NCI-H748 treated with DMSO at 0.1 percent for 48 hours (cell line): ENCODE measurements at regions not wholly inside any gene's neighbourhood (a gene's known extent, or its start where the extent isn't known, plus 50 kb on each side); places are given as distances from the start of the nearest gene placed in this dataset.
A peak's percentile ranks its signal among the peaks of the same experiment; 100 is the strongest.

Experiments
- DNase-seq: peaks from one replicate; lab custom pipeline; 2025; lab: John Stamatoyannopoulos, UW

DNA sequence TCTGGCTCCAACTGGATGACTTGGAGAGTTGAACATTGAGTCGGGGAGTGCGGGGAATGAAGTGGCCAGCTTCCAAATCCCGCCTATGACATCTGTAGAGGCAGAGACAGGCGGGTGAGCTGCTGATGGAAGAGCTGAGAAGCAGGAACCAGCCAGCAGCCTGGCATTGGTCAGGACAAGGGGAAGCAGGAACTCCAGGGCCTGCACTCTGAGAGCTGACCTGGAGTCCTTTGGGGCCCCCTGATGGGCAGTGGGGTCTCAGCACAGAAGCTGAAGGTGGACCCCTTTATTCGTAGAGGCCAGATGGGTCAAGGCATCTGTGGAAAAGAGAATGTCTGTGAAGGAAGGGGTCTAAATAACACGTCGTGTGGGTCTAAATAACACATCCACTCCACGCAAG, 57.0 kb downstream of the SEC61G start:
- DNase-seq: no peak

DNA sequence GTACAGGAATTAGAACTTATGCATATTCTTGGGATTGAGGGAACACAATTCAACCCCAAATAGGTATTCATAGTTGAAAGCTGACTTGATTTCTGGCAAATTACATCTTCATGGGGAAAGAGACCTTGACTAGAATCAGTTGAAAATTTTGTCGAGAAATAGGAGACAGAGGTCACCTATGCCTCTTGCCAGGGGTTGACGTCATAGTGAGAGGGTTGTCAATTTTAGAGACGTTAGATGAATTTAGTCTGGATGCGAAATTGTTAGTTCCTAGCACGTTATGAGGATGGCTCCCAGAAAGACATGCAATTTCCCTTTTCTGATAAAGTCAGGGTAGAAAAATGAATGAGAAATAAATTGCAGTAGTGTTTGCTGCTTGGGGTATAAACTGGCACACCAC, 59.3 kb downstream of the SEC61G start:
- no peak for DNase-seq

DNA sequence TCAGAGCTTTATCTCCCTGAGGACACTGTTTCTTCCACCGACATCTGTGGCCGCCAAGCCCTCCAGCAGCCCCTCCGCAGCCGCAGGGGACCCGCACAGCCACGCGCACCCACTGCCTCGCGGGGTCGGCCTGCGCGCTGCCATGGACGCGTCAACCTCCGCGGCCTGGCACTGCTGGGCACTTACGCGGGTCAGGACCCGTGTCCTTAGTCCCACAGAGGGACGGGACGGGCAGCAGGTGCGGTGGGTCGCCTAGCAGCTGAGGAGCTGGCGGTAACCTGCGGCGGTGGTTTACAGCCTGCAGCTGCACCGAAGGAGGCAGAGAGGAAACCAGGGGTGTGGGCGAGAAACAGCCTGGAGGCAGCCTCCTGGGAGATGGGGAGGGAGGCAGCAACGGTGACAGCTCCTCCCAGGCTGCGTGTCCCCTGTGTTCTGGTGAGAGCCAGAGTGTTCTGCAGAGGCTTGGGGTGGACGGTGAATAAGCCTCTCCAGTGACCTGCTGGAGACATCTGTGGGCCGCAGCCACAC, 61.3 kb downstream of the SEC61G start:
- DNase-seq: no peak

DNA sequence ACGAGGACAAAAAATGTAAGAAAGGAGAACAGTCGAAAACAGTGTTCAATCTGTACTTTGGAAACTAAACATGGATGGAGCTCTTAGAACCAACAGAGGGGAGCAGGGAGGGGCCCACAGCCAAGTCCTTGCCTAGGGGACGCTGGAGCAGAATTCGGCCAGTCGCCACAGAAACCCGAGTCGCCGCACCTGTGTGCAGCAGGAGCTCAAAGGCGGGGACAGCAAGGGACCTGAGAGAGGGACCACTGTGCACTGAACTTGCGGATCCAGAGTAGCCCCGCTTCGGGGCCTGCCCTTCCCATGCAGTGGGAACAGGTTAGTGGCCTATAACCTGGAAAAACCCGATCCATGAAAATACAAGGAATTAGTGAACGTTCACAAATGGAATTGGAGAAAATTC, 68.1 kb downstream of the SEC61G start:
- DNase-seq: no peak

DNA sequence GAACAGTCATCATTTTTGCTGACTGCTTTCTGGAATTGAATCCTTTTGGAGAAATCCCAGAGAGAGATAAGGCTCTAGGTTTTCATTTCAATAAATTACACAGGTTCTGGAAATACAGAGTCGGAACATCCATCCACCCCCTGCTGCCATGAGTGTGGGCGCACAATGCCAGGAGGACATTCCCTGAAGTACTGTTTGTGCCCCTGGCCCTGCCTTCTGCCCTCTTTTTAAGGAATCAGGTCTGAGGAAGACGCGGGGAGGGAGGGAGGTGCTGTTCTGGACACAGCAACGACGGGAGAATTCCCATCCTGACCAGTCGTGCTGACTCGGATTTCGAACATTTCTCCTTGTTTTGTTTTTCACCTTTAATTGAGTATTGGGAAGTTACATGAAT, 69.0 kb downstream of the SEC61G start:
- DNase-seq: no peak

DNA sequence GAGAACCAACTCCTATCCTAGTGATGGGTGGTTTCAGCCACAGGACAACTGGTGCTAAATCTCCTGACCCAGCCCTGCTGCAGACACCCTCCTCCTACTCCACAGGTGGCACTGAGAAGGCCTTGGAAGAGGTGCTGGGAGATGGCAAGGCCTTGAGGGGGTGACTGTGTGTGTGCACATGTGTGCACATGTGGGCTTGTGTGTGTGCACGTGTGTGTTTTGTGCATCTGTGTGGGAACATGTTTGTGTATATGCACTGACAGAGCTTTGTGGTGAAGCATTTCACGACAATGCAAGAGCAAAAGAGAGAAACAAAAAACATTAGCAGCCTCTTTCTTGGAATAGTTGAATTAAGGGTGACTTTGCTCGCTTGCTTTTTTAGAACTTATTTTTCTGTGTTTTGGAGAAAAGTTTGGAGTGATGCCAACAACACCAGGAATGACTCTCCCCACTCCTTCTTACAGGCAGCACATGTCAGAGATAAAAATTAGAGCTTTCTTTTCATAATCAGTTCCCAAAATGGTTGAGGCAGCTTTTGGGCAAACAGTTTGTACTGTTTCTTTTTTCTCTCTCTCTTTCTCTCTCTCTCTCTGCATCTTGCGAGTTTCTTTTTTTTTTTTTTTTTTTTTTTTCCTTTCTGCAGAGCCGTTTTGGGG, 69.5 kb downstream of the SEC61G start:
- DNase-seq: no peak

DNA sequence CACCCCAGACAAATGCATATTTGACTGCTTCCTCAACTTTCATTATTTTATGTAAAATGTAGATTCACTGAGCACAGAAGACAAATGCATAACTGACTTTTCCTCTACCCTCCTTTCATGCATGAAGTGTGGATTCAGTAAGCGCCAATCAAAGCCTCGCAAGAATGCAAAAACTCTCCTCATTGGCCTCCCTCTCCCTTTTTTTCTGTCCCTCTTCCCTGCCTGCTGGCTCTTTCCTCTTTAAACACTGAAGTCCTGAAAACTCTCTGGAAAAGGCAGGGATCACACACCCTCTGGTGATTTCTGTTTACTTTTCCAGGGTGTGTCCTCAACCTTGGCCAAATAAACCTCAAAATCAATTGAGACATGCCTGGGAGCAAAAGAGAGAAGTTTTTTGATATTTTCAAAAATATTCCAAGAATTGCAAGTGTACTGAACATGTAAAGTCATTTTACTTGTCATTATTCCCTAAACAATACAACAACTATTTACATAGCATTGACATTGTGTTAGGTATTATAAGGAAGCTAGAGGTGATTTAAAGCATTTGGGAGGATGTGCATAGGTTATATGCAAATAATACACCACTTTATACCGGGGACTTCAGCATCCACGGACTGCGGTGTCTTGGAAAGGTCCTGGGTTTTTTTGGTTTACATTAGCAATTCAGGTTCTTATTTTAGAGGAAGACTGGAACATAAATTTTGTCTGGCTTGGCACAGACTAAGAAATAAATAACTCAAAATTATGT, 71.4 kb downstream of the SEC61G start:
- DNase-seq: peak; percentile 74

DNA sequence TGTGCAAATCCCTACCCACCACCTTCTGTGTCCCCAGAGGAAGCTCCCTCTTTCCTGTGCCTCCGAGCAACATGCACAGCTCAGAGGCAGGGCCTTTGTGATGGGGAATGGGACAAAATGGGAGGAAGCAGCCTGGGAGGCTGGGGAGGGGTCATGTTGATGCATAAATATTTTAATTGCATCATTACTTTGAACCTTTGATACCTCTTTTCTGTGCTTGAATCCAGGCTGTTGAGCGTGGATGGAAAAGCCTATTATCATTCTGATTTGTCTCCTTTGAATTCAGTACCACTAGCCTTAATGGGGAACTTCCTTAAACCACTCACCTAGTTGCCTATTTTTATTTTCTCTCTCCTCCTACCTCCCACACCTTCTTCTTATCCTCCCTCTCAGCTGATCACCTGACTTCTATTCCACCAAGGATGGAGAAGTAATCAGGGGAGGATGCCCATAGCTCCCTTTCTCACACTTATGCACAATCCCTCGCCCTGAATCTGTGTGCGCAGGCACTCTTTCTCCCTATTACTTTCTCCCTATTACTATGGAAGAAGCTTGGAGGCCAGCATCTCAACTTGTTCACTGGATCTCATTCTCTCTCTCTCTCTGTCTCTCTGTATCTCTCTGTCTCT, 78.5 kb downstream of the SEC61G start:
- DNase-seq: no peak

DNA sequence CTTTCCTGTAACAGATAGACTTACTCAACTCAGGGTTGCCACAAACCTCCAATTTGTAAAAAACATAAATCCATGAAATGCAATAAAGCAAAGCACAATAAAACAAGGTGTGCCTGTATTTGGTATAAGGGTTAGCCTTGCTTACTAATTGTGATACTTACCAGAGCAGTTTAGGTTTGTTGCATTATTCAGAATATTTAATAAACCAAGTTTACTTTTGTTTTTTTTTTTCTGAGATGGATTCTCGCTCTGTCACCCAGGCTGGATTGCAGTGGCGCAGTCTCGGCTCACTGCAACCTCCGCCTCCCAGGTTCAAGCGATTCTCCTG, 79.6 kb downstream of the SEC61G start:
- DNase-seq: no peak

DNA sequence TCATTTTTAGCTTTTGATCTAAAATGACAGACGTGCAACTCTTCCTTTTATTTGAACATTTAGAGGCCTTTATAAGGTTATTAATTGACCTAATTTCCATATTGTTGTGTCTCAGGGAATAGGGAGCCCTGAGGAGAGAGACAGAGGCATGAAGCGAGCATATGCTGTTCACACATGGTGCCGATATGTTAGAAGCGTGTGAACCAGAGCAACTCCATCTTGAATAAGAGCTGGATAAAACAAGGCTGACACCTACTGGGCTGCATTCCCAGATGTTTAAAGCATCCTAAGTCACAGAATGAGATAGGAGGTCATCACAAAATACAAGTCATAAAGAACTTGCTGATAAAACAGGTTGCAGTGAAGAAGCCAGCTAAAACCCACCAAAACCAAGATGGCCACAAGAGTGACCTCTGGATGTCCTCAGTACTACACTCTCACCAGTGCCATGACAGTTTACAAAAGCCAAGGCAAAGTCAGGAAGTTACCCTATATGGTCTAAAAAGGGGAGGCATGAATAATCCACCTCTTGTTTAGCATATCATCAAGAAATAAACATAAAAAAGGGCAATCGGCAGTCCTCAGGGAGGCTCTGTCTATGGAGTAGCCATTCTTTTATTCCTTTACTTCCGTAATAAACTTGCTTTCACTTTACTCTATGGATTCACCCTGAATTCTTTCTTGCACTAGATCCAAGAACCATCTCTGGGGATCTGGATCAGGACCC, 80.1 kb downstream of the SEC61G start:
- DNase-seq: no peak

DNA sequence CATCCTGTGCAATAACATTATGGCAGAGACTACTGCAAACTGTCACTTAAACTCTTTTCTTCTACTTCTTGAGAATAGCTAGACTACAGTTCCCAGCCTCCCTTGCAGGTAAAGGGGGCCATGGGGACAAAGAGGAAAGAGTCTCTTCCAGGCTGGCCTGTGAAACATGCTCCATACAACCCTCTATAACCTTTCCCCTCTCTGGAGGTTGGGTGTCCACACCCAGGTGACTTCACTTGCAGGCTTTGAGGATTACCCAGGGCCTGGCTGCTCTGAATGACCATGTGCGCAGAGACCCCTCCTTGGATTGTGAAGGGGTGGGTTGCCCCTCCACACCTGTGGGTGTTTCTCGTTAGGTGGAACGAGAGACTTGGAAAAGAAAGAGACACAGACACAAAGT, 84.1 kb downstream of the SEC61G start:
- no peak for DNase-seq

DNA sequence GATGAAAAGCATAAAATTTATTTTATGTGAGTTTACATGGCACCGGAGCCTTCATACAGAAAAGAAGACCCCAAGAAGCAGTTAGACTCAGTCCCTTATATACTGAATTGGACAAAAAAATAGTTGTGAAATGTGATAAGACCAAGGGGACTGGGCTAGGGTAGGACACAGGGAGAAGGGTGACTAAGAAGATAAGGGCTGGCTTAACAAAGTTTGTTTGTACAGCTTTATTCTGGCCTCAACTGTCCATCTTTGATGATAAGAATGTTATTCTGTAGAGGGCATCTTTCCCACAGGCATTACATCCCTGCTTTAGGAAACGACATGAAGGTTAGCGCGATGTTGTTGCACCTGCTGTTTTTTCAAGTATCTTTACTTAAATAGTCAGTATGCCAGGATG, 86.5 kb downstream of the SEC61G start:
- no peak for DNase-seq

DNA sequence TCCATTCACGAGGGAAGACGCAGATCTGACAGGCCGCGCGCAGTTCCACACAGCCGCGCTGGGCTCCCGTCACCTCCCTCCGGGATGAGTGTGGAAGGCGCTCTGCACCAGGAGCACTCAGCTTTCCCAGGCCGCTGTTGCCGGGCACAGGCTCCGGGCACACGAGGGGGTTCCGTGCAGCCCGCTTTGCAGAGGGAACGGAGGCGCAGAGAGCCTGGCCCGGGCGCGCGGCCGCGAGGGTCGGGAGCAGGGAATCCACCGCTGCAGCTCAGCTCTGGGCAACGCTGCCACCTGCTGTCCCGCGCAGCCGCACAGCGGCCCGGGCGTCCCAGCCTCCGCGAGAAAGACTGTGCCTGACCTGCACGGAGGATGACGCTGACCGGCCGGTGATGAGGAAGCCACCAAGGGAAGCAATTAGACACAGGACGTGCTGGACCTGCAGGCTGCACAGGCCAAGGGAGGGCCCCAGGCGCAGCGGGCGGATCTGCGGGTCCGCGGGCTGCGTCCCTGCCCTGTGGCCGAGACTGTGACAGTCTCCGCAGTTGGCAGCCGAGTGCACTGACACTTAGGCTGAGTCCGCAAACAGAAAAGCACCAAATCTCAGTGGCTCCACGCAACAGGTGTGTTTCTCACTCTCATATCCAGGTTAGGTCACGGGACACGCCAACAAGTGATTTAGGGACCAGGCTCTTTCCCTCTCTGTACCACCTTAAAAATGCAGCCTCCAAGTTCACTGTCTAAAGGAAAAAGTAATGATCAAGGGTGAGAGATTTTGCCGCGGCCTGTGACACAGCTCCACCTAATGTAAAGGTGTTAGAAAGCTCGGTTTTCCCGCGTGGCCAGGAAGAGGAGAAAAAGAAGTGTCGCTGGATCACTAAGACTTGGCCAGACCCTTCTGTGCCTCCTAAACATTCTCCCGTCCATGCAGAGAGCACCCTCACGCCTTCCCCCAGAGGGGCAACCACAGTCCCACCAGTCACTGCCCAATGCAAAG, 94.5 kb downstream of the SEC61G start:
- peak; percentile 53 for DNase-seq

DNA sequence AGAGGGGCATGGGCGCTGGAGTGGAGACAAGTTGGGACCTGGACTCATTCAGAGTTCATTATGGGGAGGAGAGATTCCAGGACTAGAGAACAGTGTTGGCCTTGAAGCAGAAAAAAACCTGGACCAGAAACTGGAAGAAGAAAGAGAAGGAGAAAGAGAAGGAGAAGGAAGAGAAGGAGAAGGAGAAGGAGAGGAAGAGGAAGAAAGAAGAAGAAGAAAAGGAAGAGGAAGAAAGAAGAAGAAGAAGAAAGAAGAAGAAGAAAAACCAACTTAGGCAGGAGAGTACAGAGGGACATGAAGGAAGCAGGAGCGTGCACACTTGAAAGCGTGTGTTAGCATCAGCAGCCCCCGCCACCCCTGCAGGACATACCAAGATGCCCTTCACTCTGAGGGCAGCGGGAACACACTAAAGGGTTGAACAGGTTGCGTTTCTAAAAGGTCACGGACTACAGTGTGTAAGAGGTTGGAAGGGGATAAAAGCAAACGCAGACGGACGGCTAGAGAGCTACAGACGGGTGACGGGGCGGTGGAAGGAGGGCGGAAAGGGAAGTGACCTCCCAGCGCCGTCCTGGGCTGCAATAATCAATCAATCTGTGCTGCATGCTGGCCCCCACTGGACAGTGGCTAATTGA, 95.3 kb downstream of the SEC61G start:
- DNase-seq: no peak

DNA sequence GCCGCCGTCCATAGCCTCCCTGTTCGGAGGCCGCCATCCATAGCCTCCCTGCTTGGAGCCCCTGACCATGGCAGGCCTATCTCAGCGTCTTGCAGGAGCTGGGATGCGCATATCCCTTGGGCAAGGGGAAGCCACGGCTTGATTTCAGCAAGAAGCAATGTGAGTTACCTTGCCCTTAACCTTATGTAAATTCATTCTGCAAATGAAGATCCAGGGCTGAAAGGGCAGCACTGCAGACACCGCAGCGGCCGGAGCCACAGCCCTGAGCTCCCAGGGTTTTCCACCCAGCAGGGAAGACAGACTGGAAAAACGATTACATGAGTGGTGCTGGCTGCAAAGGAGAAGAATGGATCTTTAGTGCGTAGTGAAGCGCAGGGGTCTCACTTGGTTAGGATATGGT, 95.8 kb downstream of the SEC61G start:
- no peak for DNase-seq

DNA sequence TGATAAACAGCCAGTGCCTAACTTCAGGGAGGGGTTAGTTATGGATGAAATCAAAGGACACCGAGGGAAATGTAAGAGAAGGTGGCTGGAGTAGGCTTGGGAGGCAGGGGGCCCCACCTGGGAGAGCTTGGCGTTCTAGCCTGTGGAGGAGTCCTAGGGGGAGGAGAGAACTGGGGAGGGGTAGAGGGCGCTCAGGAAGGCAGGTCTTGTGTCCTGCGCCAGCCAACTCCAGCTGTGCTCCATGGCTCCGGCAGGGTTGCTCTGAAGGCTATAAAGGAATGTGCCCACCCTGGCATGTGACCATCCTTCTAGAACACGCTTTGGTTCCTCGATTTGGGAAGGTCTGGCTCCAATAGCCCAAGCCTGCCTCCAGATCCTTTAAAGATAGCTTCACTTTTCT, 96.3 kb downstream of the SEC61G start:
- no peak for DNase-seq

DNA sequence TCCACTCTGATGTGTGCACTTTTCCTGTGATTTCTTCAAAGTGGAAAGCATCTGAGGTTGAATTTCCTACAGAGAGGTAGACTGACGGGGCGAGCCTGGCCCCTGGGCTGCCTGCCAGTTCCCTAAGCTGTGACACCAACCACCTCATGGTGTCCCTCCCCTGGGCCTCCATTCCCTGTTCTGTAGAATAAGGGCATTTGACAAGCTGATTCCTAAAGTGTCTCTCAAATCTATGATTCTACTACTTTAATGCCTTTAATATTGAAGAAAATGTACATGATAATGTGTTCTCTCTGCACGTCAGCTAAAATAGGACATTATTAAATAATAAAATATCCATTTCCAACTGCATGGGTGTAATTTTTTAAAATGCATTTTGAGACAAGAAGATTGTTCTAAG, 105.1 kb downstream of the SEC61G start:
- no peak for DNase-seq

DNA sequence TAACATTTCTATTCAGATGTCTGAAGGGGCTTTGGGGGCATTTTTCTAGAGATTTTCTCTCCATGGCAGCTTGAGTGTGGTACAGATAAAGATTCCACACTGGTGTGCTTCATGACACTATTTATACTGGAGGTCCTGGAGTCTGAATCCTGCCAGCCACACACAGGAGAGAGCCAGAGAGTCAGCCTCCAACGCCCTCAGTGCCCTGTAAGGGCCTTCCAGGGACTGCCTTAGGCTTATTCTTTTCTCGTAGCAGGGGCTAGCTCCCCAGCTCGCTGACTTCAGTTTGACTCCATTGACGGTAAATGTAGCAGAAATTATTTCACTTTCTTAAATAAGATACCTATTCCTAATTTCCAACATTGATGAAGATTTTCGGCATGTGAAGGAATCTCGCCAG, 100.9 kb downstream of the VSTM2A start:
- DNase-seq: no peak

DNA sequence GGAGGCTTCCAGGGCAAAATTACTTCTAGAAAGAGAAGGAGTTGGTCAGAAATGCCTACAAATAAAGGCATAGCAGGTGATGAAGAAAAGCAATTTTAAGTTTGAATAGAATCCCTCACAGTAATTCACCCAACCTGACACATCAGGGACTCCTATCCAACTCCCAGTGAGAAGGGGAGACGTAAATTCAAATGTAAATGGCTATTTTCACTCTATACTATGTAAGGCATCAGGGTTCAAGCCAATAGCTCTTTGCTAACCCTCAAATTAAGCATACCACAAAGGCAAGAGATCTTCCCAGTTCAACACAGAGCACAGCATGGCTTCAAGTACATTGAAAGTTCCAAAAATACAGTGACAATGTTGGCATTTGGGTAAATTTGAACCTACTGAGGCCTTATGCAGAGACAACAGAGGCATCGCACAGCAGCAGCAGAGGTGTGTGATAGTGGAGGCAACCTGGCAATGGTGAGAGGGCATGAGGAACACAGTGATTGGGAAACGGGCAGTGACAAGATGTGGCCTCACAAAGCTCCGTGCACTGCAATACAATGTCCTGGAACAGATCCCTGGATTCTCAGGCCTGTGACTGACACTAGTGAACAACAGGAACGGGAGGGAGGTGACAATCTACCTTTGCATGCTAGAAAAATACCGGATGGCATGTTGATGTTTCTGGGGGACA, 95.7 kb downstream of the VSTM2A start:
- no peak for DNase-seq

DNA sequence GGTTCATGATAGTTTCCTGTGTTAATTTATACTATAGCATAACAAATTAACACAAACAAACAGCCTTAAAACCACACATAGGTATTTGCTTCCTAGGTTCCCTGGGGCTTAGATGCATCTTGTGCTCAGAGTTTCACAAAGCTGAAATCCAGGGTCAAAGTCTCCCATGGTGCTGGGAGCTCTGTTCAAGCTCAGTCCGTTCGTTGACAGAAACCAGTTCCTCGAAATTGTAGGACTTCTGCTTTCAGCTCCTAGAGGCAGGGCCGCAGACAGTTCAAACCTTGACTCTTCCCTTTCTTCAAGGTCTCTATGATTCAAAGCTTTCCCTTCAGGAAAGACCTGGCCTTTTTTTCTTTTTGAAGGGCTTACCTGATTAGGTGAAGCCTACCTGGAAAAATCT, 90.5 kb downstream of the VSTM2A start:
- no peak for DNase-seq
